ENCODE measurements at regions not wholly inside any gene's neighbourhood (a gene's known extent, or its start where the extent isn't known, plus 50 kb on each side); places are given as distances from the start of the nearest gene placed in this dataset.

DNA sequence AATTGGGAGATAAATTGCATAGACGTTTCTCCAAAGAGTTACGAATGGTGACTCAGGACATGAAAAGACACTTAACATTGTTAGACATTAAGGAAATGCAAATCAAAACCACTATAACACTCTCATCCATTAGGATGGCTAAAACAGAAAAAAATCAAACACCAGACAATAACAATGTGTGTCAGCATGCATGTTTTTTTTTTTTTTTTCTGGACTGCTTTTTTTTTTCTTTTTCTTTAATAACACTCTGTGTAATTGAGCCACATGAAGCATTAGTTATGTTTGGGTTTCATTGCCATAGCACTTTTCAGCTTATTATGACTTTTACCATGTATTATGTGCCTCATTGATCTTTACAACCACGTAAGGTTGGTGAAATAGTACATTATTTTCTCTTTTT, 95.0 kb downstream of the NFKBIZ start:
- ChIA-PET CTCF (no interaction called here), POLR2A (no interaction called here)
- H3K36me3 Mint-ChIP-seq (ENCODE audit: insufficient read depth, unreplicated experiment): no peaks in the 10 kb centered on the region
- no peak overlapping the region for H3K27ac Mint-ChIP-seq (ENCODE audit: unreplicated experiment)
- DNase-seq: no peak
- TF ChIP-seq, protein P1, sequence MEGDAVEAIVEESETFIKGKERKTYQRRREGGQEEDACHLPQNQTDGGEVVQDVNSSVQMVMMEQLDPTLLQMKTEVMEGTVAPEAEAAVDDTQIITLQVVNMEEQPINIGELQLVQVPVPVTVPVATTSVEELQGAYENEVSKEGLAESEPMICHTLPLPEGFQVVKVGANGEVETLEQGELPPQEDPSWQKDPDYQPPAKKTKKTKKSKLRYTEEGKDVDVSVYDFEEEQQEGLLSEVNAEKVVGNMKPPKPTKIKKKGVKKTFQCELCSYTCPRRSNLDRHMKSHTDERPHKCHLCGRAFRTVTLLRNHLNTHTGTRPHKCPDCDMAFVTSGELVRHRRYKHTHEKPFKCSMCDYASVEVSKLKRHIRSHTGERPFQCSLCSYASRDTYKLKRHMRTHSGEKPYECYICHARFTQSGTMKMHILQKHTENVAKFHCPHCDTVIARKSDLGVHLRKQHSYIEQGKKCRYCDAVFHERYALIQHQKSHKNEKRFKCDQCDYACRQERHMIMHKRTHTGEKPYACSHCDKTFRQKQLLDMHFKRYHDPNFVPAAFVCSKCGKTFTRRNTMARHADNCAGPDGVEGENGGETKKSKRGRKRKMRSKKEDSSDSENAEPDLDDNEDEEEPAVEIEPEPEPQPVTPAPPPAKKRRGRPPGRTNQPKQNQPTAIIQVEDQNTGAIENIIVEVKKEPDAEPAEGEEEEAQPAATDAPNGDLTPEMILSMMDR (IDR thresholded peaks at IDR 0.05; ENCODE audit: insufficient read depth in 1 of 2, low read depth in 1 of 2, low read length in 1 of 2, severe bottlenecking in 1 of 2, unreplicated experiment in 1 of 2): no peak
- intact Hi-C loops (cut with micrococcal nuclease; ENCODE audit: unreplicated experiment): no loop called here
- BruUV-seq (replicated peaks): no TSS peak
- H3K27me3 Mint-ChIP-seq (ENCODE audit: insufficient read depth, unreplicated experiment): no peaks in the 10 kb centered on the region
- H3K9me3 Mint-ChIP-seq (ENCODE audit: unreplicated experiment): no peaks in the 10 kb centered on the region
- H3K27me3 ChIP-seq (replicated peaks; ENCODE audit: control insufficient read depth, insufficient read depth, low read length): no peaks in the 10 kb centered on the region
- no peaks in the 10 kb centered on the region for H3K4me1 ChIP-seq
- no peak overlapping the region for H3K4me3 ChIP-seq (ENCODE audit: low read depth, low read length)
- H3K9me3 ChIP-seq: no peaks in the 10 kb centered on the region
- no peaks in the 10 kb centered on the region for H3K36me3 ChIP-seq (ENCODE audit: control insufficient read depth, insufficient read depth, low read length)
- H3K4me3 Mint-ChIP-seq (ENCODE audit: unreplicated experiment): no peak overlapping the region
- no peaks in the 10 kb centered on the region for H3K4me1 Mint-ChIP-seq (ENCODE audit: low read depth, unreplicated experiment)

DNA sequence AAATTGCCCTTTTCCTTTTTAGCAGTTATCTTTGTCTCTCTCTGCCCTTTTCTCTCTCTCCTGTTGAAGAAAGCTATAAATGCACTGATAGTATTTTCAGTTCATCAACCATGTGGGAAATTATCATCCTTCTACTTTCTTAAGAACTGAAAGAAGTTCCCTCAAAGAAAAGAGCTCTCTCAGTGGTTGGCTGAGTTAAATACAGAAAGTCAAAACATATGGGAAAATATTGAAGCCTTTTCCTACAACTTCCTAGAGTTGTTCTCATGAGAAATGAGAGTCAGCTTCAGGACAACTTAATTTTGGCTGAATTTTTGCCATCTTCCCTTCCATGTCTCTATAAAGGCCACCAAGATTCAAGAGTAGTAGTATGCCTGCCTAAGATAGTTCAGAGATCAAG, 96.7 kb downstream of the NFKBIZ start:
- TF ChIP-seq, protein P1 (IDR thresholded peaks at IDR 0.05; ENCODE audit: insufficient read depth in 1 of 2, low read depth in 1 of 2, low read length in 1 of 2, severe bottlenecking in 1 of 2, unreplicated experiment in 1 of 2): no peak
- H3K27me3 ChIP-seq (replicated peaks; ENCODE audit: control insufficient read depth, insufficient read depth, low read length): no peaks in the 10 kb centered on the region
- intact Hi-C loops (cut with micrococcal nuclease; ENCODE audit: unreplicated experiment): no loop called here
- H3K4me1 ChIP-seq: no peaks in the 10 kb centered on the region
- Mint-ChIP-seq H3K27me3 (ENCODE audit: insufficient read depth, unreplicated experiment) (no peaks in the 10 kb centered on the region), H3K4me3 (ENCODE audit: unreplicated experiment) (no peak overlapping the region), H3K9me3 (ENCODE audit: unreplicated experiment) (no peaks in the 10 kb centered on the region), H3K27ac (ENCODE audit: unreplicated experiment) (no peak overlapping the region), H3K36me3 (ENCODE audit: insufficient read depth, unreplicated experiment) (no peaks in the 10 kb centered on the region), H3K4me1 (ENCODE audit: low read depth, unreplicated experiment) (no peaks in the 10 kb centered on the region)
- no peaks in the 10 kb centered on the region for H3K9me3 ChIP-seq
- no peak overlapping the region for H3K4me3 ChIP-seq (ENCODE audit: low read depth, low read length)
- ChIA-PET CTCF (no interaction called here), POLR2A (no interaction called here)
- H3K36me3 ChIP-seq (ENCODE audit: control insufficient read depth, insufficient read depth, low read length): no peaks in the 10 kb centered on the region
- no TSS peak for BruUV-seq (replicated peaks)
- DNase-seq: no peak

DNA sequence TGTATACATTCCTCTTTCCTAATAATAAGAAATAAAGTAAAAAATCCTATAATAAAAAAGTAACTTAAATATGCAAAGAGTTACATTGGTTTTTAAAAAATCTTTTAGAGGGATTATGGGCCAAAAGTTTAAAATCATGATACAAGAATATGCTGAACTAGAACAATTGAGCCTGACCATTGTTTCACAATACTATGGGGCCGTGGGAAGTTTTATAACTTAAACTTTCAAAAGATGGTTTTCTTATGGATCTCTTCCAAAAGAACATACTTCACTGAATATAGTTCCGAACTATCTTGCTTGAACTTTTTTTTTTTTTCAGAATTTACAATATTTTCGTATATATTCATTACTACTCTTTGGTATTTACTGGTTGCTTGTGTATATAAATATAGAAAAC, 97.6 kb downstream of the NFKBIZ start:
- ChIA-PET POLR2A (no interaction called here), CTCF (no interaction called here)
- no peak overlapping the region for H3K4me3 ChIP-seq (ENCODE audit: low read depth, low read length)
- intact Hi-C loops (cut with micrococcal nuclease; ENCODE audit: unreplicated experiment): no loop called here
- Mint-ChIP-seq H3K4me3 (ENCODE audit: unreplicated experiment) (no peak overlapping the region), H3K9me3 (ENCODE audit: unreplicated experiment) (no peaks in the 10 kb centered on the region), H3K4me1 (ENCODE audit: low read depth, unreplicated experiment) (no peaks in the 10 kb centered on the region), H3K27me3 (ENCODE audit: insufficient read depth, unreplicated experiment) (no peaks in the 10 kb centered on the region), H3K27ac (ENCODE audit: unreplicated experiment) (no peak overlapping the region), H3K36me3 (ENCODE audit: insufficient read depth, unreplicated experiment) (no peaks in the 10 kb centered on the region)
- TF ChIP-seq, protein P1 (IDR thresholded peaks at IDR 0.05; ENCODE audit: insufficient read depth in 1 of 2, low read depth in 1 of 2, low read length in 1 of 2, severe bottlenecking in 1 of 2, unreplicated experiment in 1 of 2): no peak
- no TSS peak for BruUV-seq (replicated peaks)
- H3K27me3 ChIP-seq (replicated peaks; ENCODE audit: control insufficient read depth, insufficient read depth, low read length): no peaks in the 10 kb centered on the region
- H3K9me3 ChIP-seq: no peaks in the 10 kb centered on the region
- no peaks in the 10 kb centered on the region for H3K36me3 ChIP-seq (ENCODE audit: control insufficient read depth, insufficient read depth, low read length)
- H3K4me1 ChIP-seq: no peaks in the 10 kb centered on the region
- DNase-seq: no peak

Measured in Caco-2 (cell line).